ENCODE measurements at regions not wholly inside any gene's neighbourhood (a gene's known extent, or its start where the extent isn't known, plus 50 kb on each side); places are given as distances from the start of the nearest gene placed in this dataset.
"Not testable (repeated sequence)": the region's sequence is repeated elsewhere in the genome, so short reads cannot be mapped to it uniquely, and the experiment has no call there.

GRCh38 chr12:72863671-72864070 is 591.5 kb downstream of the TRHDE start:
- intact Hi-C loops (cut with micrococcal nuclease), result no loop called here

- intact Hi-C loops (cut with micrococcal nuclease), result no loop called here
Measured at GRCh38 chr12:72865921-72866320, 593.8 kb downstream of the TRHDE start.

GRCh38 chr12:72869024-72869423 is 596.9 kb downstream of the TRHDE start:
- intact Hi-C loops (cut with micrococcal nuclease), result no loop called here

DNA sequence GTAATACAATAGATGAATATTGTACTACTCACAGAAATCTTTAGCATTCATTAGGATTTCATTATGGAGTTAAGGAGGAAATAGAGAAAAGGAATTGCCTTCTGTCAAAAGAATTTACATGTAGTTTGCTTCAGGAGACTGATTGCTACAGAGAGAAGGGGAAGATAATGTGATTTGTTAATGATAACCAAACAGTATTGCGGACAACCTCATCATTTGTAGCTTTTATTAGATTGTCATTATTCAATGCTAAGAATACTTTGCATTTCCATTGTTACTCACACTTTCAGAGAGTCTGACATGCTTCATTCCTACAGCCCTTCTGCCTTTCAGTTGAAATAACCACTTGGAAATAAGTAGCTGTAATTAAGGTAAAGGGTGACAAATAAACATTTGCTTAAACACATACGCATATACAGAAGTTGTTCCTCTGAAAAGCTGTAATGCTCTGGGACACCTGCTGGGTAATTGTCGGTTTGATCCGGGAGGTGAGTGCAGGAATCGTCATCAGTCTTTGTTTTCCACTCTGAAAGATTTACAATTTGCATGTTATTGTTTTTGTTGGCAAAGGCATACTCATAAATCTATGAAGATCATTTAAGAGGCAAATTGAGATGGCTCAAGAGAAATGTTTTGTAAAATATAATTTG is 600.2 kb downstream of the TRHDE start:
- intact Hi-C loops (cut with micrococcal nuclease), result no loop called here

- intact Hi-C loops (cut with micrococcal nuclease), result no loop called here
Measured at GRCh38 chr12:72872996-72873395, 600.8 kb downstream of the TRHDE start.

DNA sequence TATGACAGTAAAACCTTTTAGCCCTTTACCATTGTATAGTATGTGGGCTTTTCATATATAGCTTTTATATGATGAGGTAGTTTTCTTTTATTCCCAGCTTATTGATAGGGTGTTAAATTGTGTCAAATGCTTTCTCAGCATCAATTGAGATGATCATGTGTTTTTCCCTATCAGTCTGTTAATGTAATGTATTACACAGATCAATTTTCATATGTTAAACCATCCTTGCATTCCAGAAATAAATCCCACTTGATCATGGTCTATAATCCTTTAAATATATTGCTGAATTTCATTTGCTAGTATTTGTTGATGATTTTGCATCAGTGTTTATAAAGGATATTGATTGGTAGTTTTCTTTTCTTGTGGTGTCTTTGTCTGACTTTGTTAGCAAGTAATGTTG is 603.9 kb downstream of the TRHDE start:
- intact Hi-C loops (cut with micrococcal nuclease), result no loop called here

DNA sequence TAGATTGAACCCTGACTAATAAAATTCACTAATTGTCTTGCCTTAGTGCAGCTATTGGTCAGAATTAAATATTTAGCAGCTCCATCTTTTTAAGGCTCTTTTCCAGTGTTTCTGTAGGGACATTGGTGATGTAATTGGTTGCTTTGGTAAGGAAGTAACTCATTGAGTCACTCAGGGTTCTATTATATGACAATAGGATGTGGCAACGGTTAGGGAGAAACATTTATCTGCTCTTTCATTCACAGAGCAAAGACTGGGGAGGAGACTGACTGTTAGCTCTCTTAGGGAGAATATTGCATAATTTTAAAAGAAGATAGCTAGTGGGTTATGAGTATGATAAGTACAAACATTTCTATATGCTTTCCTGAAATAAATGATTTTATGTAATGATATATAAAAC is 616.5 kb downstream of the TRHDE start:
- intact Hi-C loops (cut with micrococcal nuclease), result no loop called here

GRCh38 chr12:72889791-72890190 is 617.6 kb downstream of the TRHDE start:
- intact Hi-C loops (cut with micrococcal nuclease), result no loop called here

DNA sequence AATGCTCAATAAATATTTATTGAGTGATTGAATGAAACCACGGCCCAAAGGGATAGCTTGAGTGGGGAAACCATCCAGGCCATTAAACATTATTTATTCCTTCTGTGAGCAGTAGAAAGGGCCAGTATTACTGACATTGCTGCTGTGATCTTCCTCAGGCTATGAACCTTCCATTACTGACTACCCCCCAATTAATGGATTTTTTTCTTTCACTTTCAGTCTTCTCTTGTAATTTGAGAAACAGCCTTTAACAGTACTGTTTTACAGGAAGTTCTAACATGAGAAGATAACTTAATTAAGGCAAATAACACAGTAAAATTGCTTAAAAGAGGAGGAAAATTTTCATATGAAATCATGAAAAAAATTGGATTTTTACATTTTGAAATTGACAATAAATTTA is 629.5 kb downstream of the TRHDE start:
- intact Hi-C loops (cut with micrococcal nuclease), result no loop called here

GRCh38 chr12:72925716-72926115 is 653.5 kb downstream of the TRHDE start:
- intact Hi-C loops (cut with micrococcal nuclease), result no loop called here

DNA sequence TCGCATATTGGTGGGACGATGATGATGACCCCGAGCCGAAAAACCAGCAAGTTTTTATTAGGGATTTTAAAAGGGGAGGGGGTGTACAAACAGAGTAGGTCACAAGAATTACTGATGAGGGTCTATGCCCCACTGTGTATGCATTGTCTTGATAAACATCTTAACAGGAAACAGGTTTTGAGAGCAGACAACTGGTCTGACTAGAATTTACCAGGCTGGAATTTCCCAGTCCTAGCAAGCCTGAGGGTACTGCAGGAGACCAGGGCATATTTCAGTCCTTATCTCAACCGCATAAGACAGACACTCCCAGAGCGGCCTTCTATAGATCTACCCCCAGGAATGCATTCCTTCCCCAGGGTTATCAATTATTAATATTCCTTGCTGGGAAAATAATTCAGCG is 659.7 kb downstream of the TRHDE start:
- intact Hi-C loops (cut with micrococcal nuclease), result not testable (repeated sequence)

GRCh38 chr12:72937486-72937885 is 665.3 kb downstream of the TRHDE start:
- intact Hi-C loops (cut with micrococcal nuclease), result no loop called here

- intact Hi-C loops (cut with micrococcal nuclease), result no loop called here
Measured at GRCh38 chr12:72957454-72957853, 685.3 kb downstream of the TRHDE start.

- intact Hi-C loops (cut with micrococcal nuclease), result no loop called here
Measured at GRCh38 chr12:72966684-72967083, 694.5 kb downstream of the TRHDE start.

DNA sequence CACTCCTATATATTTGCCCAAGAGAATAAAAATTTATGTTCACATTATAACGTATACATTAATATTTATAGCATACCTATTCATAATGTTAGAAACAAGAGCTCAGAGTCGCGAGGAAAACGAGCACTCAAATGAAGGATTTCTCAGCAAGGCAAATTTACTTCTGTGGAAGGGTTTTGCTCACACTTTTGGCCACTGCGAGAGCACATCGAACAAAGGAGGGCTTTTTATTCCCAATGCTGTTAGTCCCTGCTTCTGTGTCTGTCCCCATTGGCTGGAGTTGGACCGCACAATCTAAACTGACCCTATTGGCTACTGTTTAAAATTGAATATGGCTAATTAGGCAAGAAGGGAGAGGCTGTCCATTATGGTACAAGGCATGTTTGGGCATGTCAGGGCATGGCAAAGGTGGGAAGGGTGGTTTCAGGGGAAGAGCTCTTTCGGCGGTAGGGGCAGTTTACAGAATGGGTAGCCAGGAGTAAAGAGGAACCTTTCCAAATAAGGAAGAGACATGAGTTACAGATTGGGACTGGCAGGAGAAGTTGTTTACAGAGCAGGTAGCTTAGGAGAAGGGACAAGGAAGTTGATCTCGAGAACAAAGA is 702.9 kb downstream of the TRHDE start:
- intact Hi-C loops (cut with micrococcal nuclease), result no loop called here

- intact Hi-C loops (cut with micrococcal nuclease), result no loop called here
Measured at GRCh38 chr12:72978999-72979398, 706.8 kb downstream of the TRHDE start.

DNA sequence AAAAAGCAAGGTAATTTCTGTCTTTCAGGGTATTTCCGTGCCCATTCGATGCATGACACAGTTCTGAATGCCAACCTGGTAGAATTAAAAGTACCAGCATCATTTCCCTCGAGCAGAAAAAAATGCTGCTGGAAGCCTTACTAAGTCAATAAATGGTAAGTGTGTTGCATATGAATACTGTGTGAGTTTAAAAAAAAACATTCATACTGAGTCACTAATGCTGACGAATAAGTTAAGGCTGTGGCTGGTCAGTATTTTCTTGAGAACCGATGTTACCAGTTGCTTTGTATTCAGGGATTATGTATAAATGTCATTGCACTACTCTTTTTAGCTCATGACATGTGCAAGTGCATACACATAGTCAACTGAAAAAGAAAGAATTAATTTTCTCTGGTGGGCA is 710.2 kb downstream of the TRHDE start:
- intact Hi-C loops (cut with micrococcal nuclease), result no loop called here

DNA sequence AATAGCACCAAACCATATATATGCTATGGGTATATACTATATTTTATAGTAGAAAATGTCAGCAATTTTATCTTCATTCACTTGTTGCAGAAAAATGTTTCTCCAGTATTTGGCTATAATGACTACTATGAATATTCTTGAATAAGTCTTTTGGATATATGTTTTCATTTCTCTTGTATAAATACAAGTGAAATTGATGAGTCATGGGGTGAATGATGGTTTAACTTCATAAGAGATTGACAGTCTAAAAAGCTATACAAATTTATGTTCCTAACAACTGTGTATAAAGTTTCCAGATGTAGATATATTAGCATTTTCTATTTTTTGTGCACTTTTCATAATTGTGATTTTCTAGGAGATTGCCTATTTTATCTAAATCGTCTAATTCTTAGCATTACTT is 714.8 kb downstream of the TRHDE start:
- intact Hi-C loops (cut with micrococcal nuclease), result no loop called here

- intact Hi-C loops (cut with micrococcal nuclease), result no loop called here
Measured at GRCh38 chr12:72989458-72989947, 717.3 kb downstream of the TRHDE start.

- intact Hi-C loops (cut with micrococcal nuclease), result not testable (repeated sequence)
Measured at GRCh38 chr12:72995029-72995428, 722.9 kb downstream of the TRHDE start.

- intact Hi-C loops (cut with micrococcal nuclease), result no loop called here
Measured at GRCh38 chr12:72995616-72996015, 723.4 kb downstream of the TRHDE start.

GRCh38 chr12:73001806-73002205 is 729.6 kb downstream of the TRHDE start:
- intact Hi-C loops (cut with micrococcal nuclease), result not testable (repeated sequence)

DNA sequence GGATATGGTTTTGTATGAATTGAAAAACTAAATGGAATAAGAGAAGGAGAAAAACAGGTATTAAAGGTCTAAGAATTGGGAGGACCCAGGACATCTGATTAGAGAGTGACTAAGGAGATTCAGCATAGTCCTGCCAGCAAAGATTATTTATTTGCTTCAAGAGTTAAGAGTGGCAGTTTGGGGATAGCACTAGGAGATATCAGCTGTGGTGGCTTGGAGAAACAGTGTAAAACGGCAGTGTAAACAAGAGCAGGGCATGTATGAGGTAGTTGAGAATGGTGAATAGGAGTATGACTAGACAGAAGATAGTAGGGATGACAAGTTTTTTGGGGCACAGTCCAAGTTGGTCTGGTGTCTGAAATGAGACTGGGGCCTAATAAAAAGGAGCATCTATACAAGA is 730.3 kb downstream of the TRHDE start:
- intact Hi-C loops (cut with micrococcal nuclease), result not testable (repeated sequence)

All from T-helper 2 cell treated with Interferon-gamma antibody and Interleukin-4, amounts not matched to agents 100 ng/mL and 5 ng/mL, for 36 hours (primary cell).